Calu3 (cell line): ENCODE measurements at regions not wholly inside any gene's neighbourhood (a gene's known extent, or its start where the extent isn't known, plus 50 kb on each side); places are given as distances from the start of the nearest gene placed in this dataset.
"Not testable (repeated sequence)": the region's sequence is repeated elsewhere in the genome, so short reads cannot be mapped to it uniquely, and the experiment has no call there.

Experiments
- BruUV-seq: library from RNA; stranded (reverse); fragments of 400-500 nt; replicated peaks from 2 replicates; lab custom pipeline; 2021; lab: Mats Ljungman, UMichigan
- CTCF ChIA-PET: fragments of 300-600 bp; sonication (Branson Sonifier 250); formaldehyde crosslinking; loops from one replicate; lab custom pipeline; 2022; ENCODE audit warnings: antibody characterized with exemption; lab: Charles Lee
- DNase-seq: peaks from one replicate; pipeline ENCODE4 v3.0.0; 2022
- H3K27ac Mint-ChIP-seq: one replicate; pipeline ENCODE4 v1.8.0; 2022; ENCODE audit warnings: mixed read lengths; ENCODE audit not compliant: unreplicated experiment
- H3K27me3 Mint-ChIP-seq: one replicate; pipeline ENCODE4 v1.8.0; 2022; ENCODE audit warnings: mixed read lengths; ENCODE audit not compliant: unreplicated experiment
- H3K36me3 Mint-ChIP-seq: one replicate; pipeline ENCODE4 v1.8.0; 2022; ENCODE audit warnings: mild to moderate bottlenecking, moderate library complexity, mixed read lengths; ENCODE audit not compliant: insufficient read depth, unreplicated experiment
- H3K4me1 Mint-ChIP-seq: one replicate; pipeline ENCODE4 v1.8.0; 2022; ENCODE audit warnings: mild to moderate bottlenecking, low read depth, mixed read lengths; ENCODE audit not compliant: unreplicated experiment
- H3K4me3 Mint-ChIP-seq: one replicate; pipeline ENCODE4 v1.8.0; 2022; ENCODE audit warnings: mild to moderate bottlenecking, low read depth, moderate library complexity, mixed read lengths; ENCODE audit not compliant: unreplicated experiment
- H3K9me3 Mint-ChIP-seq: one replicate; pipeline ENCODE4 v1.8.0; 2022; ENCODE audit warnings: low read depth, mixed read lengths; ENCODE audit not compliant: unreplicated experiment
- intact Hi-C: fragments of 100-400 bp; cut with micrococcal nuclease; formaldehyde crosslinking; loops from one replicate; pipeline ENCODE4 v1.10.0; 2022; ENCODE audit not compliant: unreplicated experiment
- TF ChIP-seq, protein P1 (sequence below): fragments of 200-600 bp; IDR thresholded peaks from one replicate; pipeline ENCODE4 v1.8.0; 2022; ENCODE audit warnings: antibody characterized with exemption; ENCODE audit not compliant: unreplicated experiment

DNA sequence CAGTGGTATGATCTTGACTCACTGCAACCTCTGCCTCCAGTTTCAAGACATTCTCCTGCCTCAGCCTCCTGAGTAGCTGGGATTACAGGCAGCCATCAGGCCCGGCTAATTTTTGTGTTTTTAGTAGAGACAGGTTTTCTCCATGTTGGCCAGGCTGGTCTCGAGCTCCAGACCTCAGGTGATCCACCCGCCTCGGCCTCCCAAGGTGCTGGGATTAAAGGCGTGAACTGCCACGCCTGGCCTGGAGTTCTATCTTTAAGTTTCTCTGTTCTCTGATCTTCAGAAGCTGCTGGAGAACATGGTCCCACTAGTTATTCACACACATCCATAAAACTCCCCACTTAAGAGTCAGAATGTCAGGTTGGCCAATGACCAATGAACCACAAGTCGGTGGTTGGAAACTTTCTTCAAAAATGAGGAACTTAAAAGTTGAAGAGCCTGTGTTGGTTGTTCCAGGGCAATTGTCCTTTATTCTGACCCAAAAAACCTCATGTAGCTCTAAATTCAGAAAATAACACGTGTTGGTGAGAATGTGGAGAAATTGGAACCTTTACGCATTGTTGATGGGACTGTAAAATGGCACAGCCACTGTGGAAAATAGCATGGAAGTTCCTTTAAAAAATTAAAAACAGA is 55.9 kb upstream of the PIK3CB start:
- BruUV-seq: no TSS peak

DNA sequence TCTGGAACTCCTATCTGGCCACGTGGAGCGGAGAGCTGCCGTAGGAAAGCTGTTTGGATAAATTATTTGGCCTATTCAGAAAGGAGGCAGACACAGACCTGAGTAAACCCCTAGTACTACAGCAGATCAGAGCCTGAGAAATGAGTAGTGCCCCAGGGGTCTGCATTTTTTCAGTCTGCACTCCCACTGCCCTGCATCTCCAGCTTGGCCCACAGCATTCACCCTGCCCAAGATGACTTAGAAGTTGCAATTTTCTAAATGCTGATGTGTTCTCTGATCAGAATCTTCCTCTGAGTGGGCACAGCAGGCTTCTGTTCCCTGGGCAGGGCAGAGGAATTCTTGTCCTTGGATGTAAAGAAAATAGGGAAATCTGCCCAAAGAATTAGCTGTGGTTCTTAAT is 55.1 kb upstream of the PIK3CB start:
- no peak for DNase-seq
- no peak overlapping the region for H3K4me3 Mint-ChIP-seq
- intact Hi-C loops: no loop called here
- CTCF ChIA-PET: interaction anchor here (0.5 to 1.5 kb wide), 3 partner anchors 13 to 26 kb away, joined by 3 to 13 read pairs (median 4); no protein-coding TSS in a partner anchor
- no peaks in the 10 kb centered on the region for H3K9me3 Mint-ChIP-seq
- no TSS peak for BruUV-seq
- peaks cover 12% of the 10 kb centered on the region for H3K4me1 Mint-ChIP-seq
- no peaks in the 10 kb centered on the region for H3K27me3 Mint-ChIP-seq
- H3K27ac Mint-ChIP-seq: no peak overlapping the region
- TF ChIP-seq, protein P1, sequence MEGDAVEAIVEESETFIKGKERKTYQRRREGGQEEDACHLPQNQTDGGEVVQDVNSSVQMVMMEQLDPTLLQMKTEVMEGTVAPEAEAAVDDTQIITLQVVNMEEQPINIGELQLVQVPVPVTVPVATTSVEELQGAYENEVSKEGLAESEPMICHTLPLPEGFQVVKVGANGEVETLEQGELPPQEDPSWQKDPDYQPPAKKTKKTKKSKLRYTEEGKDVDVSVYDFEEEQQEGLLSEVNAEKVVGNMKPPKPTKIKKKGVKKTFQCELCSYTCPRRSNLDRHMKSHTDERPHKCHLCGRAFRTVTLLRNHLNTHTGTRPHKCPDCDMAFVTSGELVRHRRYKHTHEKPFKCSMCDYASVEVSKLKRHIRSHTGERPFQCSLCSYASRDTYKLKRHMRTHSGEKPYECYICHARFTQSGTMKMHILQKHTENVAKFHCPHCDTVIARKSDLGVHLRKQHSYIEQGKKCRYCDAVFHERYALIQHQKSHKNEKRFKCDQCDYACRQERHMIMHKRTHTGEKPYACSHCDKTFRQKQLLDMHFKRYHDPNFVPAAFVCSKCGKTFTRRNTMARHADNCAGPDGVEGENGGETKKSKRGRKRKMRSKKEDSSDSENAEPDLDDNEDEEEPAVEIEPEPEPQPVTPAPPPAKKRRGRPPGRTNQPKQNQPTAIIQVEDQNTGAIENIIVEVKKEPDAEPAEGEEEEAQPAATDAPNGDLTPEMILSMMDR: no peak
- H3K36me3 Mint-ChIP-seq: no peaks in the 10 kb centered on the region

More for the DNA sequence above, 55.9 kb upstream of the PIK3CB start:
- no peak for DNase-seq
- intact Hi-C loops: no loop called here
- H3K27me3 Mint-ChIP-seq: no peaks in the 10 kb centered on the region
- H3K27ac Mint-ChIP-seq: no peak overlapping the region
- H3K4me3 Mint-ChIP-seq: no peak overlapping the region
- no peaks in the 10 kb centered on the region for H3K36me3 Mint-ChIP-seq
- TF ChIP-seq, protein P1: no peak
- CTCF ChIA-PET: interaction anchor here (0.5 to 1.5 kb wide), 2 partner anchors 10 to 25 kb away, joined by 6 to 13 read pairs; no protein-coding TSS in a partner anchor
- peaks cover 12% of the 10 kb centered on the region for H3K4me1 Mint-ChIP-seq
- no peaks in the 10 kb centered on the region for H3K9me3 Mint-ChIP-seq

DNA sequence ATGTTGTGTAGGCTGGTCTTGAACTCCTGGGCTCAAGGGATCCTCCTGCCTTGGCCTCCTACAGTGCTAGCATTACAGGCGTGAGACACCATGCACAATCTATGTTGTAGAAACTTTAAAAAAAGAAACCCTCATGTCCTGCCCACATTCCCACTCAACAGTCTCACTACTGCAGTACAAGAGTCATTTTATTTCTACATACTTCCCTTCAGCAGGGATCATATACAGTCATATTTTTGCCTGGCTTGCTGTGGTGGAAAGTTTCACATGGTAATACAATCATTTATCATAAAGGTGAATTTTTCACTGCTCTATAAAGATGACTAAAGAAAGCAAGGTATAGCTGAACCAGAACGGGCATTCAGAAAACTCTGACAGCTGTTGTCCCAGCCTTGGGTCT is 53.8 kb upstream of the PIK3CB start:
- Mint-ChIP-seq H3K4me1 (peaks cover 12% of the 10 kb centered on the region), H3K4me3 (no peak overlapping the region), H3K27ac (no peak overlapping the region), H3K36me3 (no peaks in the 10 kb centered on the region), H3K9me3 (no peaks in the 10 kb centered on the region), H3K27me3 (no peaks in the 10 kb centered on the region)
- TF ChIP-seq, protein P1: no peak
- no TSS peak for BruUV-seq
- no peak for DNase-seq
- CTCF ChIA-PET: no interaction called here
- intact Hi-C loops: no loop called here

DNA sequence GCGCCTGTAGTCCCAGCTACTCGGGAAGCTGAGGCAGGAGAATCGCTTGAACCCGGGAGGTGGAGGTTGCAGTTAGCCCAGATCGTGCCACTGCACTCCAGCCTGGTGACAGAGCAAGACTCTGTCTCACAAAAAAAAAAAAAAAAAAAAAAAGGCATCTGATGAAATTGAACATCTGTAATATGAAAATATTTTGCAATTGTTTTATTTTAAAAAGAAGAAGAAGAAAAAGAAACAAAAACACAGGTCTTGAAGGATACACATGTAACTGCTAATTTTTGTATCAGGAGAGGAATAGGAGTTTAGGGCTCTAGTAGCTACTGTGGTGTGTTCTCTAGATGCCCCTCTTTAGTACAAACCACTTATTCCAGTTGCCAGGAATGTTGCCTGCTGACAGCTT is 51.4 kb upstream of the PIK3CB start:
- H3K27me3 Mint-ChIP-seq, H3K27ac Mint-ChIP-seq, H3K4me3 Mint-ChIP-seq, BruUV-seq, H3K36me3 Mint-ChIP-seq, intact Hi-C loops, DNase-seq, H3K9me3 Mint-ChIP-seq: not testable (repeated sequence)
- CTCF ChIA-PET: interaction anchor here (0.5 to 0.8 kb wide), 2 partner anchors 11 to 292 kb away, joined by 4 read pairs; partner anchors contain the start of gene CEP70
- peaks cover 12% of the 10 kb centered on the region for H3K4me1 Mint-ChIP-seq
